H4 (cell line): ENCODE measurements at regions not wholly inside any gene's neighbourhood (a gene's known extent, or its start where the extent isn't known, plus 50 kb on each side); places are given as distances from the start of the nearest gene placed in this dataset.
A peak's percentile ranks its signal among the peaks of the same experiment; 100 is the strongest.

ENCODE experiments used
- DNase-seq: peaks from one replicate; pipeline ENCODE4 v3.0.0-alpha.2; 2015; ENCODE audit warnings: low spot score

GRCh38 chr17:77432034-77432661 lies 291.4 kb downstream of the SEC14L1 start:
- no peak for DNase-seq

- no peak for DNase-seq
Measured at GRCh38 chr17:77432742-77433141, 292.0 kb downstream of the SEC14L1 start.

DNA sequence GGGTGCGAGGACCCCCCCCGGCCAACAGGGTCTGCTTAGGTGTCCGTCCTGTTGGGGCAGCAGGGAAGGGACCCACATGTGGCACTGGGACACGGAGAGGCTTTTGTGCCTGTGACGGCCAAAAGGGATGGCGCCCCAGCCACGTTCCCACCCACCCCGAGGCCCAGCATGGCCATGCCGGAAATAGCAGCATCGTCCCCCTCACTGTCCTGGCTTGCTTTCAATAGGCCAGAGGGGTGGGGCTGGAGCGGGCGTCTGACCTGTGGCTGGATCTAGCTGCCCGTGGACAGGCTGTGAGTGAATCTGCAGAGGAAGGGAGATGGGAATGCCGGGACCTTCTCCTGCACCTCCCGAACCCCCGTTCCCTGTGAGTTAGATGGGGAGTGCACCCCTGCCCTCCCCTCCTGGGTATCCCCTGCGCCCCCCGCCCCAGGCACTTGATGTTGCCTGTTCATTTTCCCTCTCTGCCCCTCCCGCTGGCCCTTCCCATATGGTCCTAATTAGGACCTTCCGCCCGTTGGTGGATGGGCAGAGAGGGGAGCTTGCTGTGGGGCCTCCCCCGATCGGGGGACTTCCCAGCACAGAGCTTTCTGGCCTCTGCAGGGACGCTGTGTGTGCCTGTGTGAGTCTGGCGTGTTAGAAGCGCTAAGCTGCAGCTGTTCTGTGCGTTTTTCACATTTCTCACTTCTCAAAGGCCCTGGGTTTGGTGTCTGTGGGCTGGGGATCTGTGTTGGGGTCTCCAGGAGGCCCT lies 292.8 kb downstream of the SEC14L1 start:
- no peak for DNase-seq

GRCh38 chr17:77434136-77435114 lies 293.7 kb downstream of the SEC14L1 start:
- no peak for DNase-seq

GRCh38 chr17:77435272-77436057 lies 294.7 kb downstream of the SEC14L1 start:
- no peak for DNase-seq

GRCh38 chr17:77436058-77436442 lies 295.3 kb downstream of the SEC14L1 start:
- no peak for DNase-seq

- no peak for DNase-seq
Measured at GRCh38 chr17:77436481-77436880, 295.7 kb downstream of the SEC14L1 start.

DNA sequence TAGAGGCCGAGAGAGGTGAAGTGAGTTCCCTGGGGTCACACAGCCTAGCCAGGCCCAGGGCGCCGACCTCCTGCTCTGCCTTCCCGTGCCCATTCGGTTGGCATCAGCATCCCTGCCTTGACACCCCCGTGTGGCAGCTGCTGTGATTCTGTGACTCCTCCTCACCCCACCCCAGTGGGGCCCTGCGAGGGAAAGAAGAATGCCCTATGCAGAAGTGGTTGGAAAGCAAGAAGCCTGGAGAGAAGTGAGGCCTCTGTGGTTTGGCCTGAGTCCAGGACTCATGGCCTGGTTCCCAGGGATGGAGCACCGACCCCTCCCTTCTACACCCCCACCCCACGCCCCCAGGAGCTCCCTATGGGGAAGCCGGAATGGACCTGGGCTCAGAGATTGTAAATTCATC lies 296.2 kb downstream of the SEC14L1 start:
- DNase-seq = peak; percentile 58

GRCh38 chr17:77437747-77438146 lies 297.0 kb downstream of the SEC14L1 start:
- DNase-seq = no peak

- no peak for DNase-seq
Measured at GRCh38 chr17:77438241-77439188, 297.7 kb downstream of the SEC14L1 start.

- DNase-seq = no peak
Measured at GRCh38 chr17:77439189-77440018, 298.6 kb downstream of the SEC14L1 start.

DNA sequence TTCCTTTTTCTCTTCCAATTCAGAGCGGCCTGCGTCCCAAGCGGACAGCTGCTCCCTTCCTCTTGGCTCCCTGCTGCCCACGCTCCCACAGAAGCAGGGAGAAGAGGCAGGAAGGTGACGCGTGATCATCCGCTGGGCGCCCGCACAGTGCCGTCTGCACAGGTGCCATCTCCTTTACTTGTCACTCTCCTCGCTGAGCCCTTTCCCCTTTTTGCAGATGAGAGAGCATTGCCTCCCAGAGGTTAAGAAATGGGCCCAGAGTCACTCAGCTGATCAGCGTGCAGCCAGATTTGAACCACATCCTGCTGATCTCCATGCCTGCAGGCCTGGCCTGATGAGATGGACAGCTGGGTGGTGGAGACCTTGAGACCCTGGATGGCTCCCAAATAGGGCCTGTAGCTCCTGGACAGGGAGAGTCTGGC lies 299.8 kb downstream of the SEC14L1 start:
- DNase-seq = no peak

DNA sequence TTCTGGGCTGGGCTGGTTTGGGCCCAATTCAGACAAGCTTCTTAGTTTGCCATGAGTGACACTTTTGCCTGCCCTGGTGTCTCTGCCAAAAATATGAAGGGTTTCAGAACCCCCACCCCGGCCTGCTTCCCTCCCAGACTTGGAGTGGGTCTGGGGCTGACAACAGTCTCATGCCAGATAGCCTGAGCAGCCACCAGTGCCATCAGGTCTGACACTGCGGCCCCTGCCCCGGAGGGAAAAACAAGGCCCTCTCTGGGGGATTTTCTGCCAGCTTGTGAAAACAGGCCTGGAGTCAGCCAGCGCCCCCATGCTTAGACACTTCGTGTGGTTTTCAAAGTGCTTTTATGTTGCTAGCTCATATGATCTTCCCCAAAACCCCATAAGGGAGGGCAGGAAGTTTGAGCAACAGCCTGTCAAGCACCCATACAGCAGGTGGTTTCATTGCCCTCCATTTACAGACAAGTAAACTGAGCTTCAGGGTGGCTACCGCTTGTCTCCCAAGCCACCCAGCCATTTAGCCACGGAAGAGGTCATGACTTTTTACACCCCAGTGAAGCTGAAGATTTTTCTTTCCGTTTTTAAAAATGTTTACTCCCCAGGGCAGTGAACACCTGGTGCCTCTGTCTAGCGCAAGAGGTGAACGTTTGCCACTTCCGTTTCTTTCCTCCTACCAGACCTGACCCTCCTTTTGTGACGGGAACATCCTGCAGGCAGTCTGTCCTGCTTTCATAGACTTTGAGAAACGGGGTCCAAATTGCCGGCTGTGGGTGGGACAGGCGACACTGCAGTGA lies 300.6 kb downstream of the SEC14L1 start:
- DNase-seq = no peak

- no peak for DNase-seq
Measured at GRCh38 chr17:77441940-77442339, 301.2 kb downstream of the SEC14L1 start.

- DNase-seq = no peak
Measured at GRCh38 chr17:77442976-77443747, 302.4 kb downstream of the SEC14L1 start.

- DNase-seq = no peak
Measured at GRCh38 chr17:77443748-77444260, 303.0 kb downstream of the SEC14L1 start.

DNA sequence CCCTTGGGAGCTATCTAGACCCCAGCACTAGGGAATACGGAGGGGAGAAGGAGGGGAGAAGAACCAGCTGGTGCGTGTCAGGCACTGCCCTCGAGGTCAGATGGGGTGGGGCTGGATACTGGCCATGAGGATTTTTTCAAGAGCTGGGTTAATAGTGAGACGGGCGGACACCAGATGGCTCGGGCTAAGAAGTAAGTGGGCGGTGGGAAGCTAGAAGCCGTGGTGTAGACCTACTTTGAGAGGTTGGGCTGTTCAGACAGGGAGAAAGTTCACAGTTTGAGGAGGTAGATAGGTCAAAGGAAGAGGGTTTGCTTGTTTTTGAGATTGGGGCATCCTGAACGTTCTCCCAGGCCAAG lies 303.8 kb downstream of the SEC14L1 start:
- DNase-seq = no peak
